Thyroid gland (tissue), 4 donors: ENCODE measurements at regions not wholly inside any gene's neighbourhood (a gene's known extent, or its start where the extent isn't known, plus 50 kb on each side); places are given as distances from the start of the nearest gene placed in this dataset.

ENCODE experiments used
- CTCF ChIP-seq, 6 experiments: fragments of 200-600 bp in 3 of 6; fragments of 450-650 bp in 3 of 6; sonication (generic) in 3 of 6; IDR thresholded peaks; one replicate each; pipeline ENCODE4 v1.5.1; 2016 to 2019; ENCODE audit warnings: antibody characterized with exemption in 6 of 6, mild to moderate bottlenecking in 2 of 6, inconsistent platforms in 1 of 6, moderate library complexity in 1 of 6
- POLR2A ChIP-seq, 2 donors: fragments of 450-650 bp; IDR thresholded peaks; one replicate each; pipeline ENCODE4 v1.6.1; 2017; ENCODE audit warnings: antibody characterized with exemption in 2 of 2, mild to moderate bottlenecking in 2 of 2, moderate library complexity in 1 of 2

DNA sequence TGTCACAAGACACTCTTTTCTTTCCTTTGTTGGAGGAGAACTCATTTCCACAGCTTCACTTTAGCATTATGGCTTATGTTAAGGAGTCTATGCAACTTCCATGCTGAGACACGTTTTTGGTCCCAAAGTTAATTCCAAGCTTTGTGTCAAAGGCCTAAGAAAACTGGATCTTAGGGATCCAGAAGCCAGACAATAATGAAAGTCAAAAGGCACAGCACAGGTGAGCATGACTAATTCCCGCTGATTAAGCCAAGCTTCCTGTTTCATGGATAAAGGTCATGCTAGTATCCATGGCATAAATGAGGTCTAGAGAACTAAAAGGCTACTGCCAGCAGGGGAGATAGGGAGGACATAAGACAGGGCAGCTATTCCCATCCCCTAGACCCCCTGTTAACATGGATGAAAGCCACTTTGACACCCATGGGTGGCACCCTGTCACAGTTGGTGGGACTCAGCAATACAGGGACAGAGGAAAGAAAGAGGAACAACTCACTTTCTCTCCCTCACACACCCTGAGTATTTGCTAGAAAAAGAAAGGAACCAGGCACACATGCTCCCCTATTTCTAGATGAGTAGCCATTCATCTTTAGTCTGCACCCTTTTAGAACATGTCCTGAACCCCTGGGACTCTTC is 438.1 kb upstream of the CDH9 start:
- TF ChIP-seq CTCF (IDR thresholded peaks at IDR 0.05) (no peak), POLR2A (IDR thresholded peaks at IDR 0.05) (no peak)
